SK-N-SH (cell line): ENCODE measurements at regions not wholly inside any gene's neighbourhood (a gene's known extent, or its start where the extent isn't known, plus 50 kb on each side); places are given as distances from the start of the nearest gene placed in this dataset.

Experiments used
- CTCF ChIP-seq: fragments of 200-600 bp; sonication (generic); IDR thresholded peaks from 2 replicates; pipeline ENCODE4 v1.6.1; 2017; ENCODE audit warnings: antibody characterized with exemption, mild to moderate bottlenecking, moderate library complexity
- ELF1 ChIP-seq: IDR thresholded peaks from 2 replicates; pipeline ENCODE4 v1.4.0; 2012
- EP300 ChIP-seq, 2 experiments: IDR thresholded peaks; 2 replicates each; pipeline versions ENCODE4 v1.4.0 to v1.6.1; 2012; ENCODE audit warnings: borderline replicate concordance in 1 of 2, low read depth in 1 of 2, low read length in 1 of 2
- FOXJ3 ChIP-seq: sonication (generic); formaldehyde crosslinking; IDR thresholded peaks from 2 replicates; pipeline ENCODE4 v1.5.1; 2020; ENCODE audit warnings: mild to moderate bottlenecking, missing genetic modification reagents
- MEF2A ChIP-seq: IDR thresholded peaks from 2 replicates; pipeline ENCODE4 v1.4.0; 2012; ENCODE audit warnings: low read depth, borderline replicate concordance
- PBX3 ChIP-seq: IDR thresholded peaks from 2 replicates; pipeline ENCODE4; 2012
- REST ChIP-seq: IDR thresholded peaks from 2 replicates; pipeline ENCODE4 v1.6.1; 2012; ENCODE audit warnings: mild to moderate bottlenecking, low read depth, low read length, moderate library complexity
- TCF12 ChIP-seq: IDR thresholded peaks from 2 replicates; pipeline ENCODE4 v1.4.0; 2012
- USF2 ChIP-seq: fragments of 150-350 bp; IDR thresholded peaks from 2 replicates; pipeline ENCODE4 v1.6.1; 2017; ENCODE audit warnings: antibody characterized with exemption, low read length, low read depth, borderline replicate concordance

- TF ChIP-seq MEF2A = no peak
- no peak for TF ChIP-seq FOXJ3
- TF ChIP-seq TCF12 = no peak
- TF ChIP-seq USF2 = no peak
- TF ChIP-seq EP300 (IDR thresholded peaks at IDR 0.05; ENCODE audit: borderline replicate concordance in 1 of 2, low read depth in 1 of 2, low read length in 1 of 2) = no peak
- TF ChIP-seq CTCF = no peak
- TF ChIP-seq PBX3 = no peak
- TF ChIP-seq ELF1 = no peak
- TF ChIP-seq REST = no peak
These were observed 1193.0 kb downstream of the PCDH9 start for GRCh38 chr13:66037096-66037495.
